HEK293 (cell line): ENCODE measurements at regions not wholly inside any gene's neighbourhood (a gene's known extent, or its start where the extent isn't known, plus 50 kb on each side); places are given as distances from the start of the nearest gene placed in this dataset.

Experiments used
- CTCF ChIP-seq: fragments of 450-650 bp; formaldehyde crosslinking; IDR thresholded peaks from 2 replicates; pipeline ENCODE4 v1.5.1; 2016; ENCODE audit warnings: missing biosample characterization, missing genetic modification characterization
- KLF10 ChIP-seq: fragments of 450-650 bp; IDR thresholded peaks from 2 replicates; pipeline ENCODE4 v1.5.1; 2018; ENCODE audit warnings: missing biosample characterization, mild to moderate bottlenecking, missing genetic modification characterization
- REST ChIP-seq: fragments of 450-650 bp; formaldehyde crosslinking; IDR thresholded peaks from 2 replicates; pipeline ENCODE4 v1.5.1; 2016; ENCODE audit warnings: missing biosample characterization, missing genetic modification characterization
- TRIM28 ChIP-seq: IDR thresholded peaks from 2 replicates; pipeline ENCODE4 v1.6.1; 2011; ENCODE audit warnings: low read length, control low read depth, borderline replicate concordance
- ZBTB11 ChIP-seq: fragments of 450-650 bp; formaldehyde crosslinking; conservative IDR thresholded peaks from 2 replicates; pipeline ENCODE4 v1.5.1; 2016; ENCODE audit warnings: low read depth, missing biosample characterization, missing genetic modification characterization
- ZBTB21 ChIP-seq: fragments of 450-650 bp; formaldehyde crosslinking; IDR thresholded peaks from 2 replicates; pipeline ENCODE4 v1.5.1; 2017; ENCODE audit warnings: missing biosample characterization, missing genetic modification characterization
- ZNF112 ChIP-seq: fragments of 450-650 bp; formaldehyde crosslinking; IDR thresholded peaks from 2 replicates; pipeline ENCODE4 v1.5.0; 2017; ENCODE audit warnings: missing biosample characterization, missing genetic modification characterization
- ZNF423 ChIP-seq: fragments of 450-650 bp; formaldehyde crosslinking; IDR thresholded peaks from 2 replicates; pipeline ENCODE4 v1.5.1; 2016; ENCODE audit warnings: missing biosample characterization, missing genetic modification characterization
- ZNF513 ChIP-seq: fragments of 450-650 bp; IDR thresholded peaks from 2 replicates; pipeline ENCODE4 v1.5.1; 2018; ENCODE audit warnings: missing biosample characterization, missing genetic modification characterization
- ZNF555 ChIP-seq: fragments of 450-650 bp; formaldehyde crosslinking; conservative IDR thresholded peaks from 2 replicates; pipeline ENCODE4 v1.5.1; 2017; ENCODE audit warnings: missing biosample characterization, mild to moderate bottlenecking, missing genetic modification characterization, inconsistent platforms
- ZNF623 ChIP-seq: fragments of 450-650 bp; formaldehyde crosslinking; IDR thresholded peaks from 2 replicates; pipeline ENCODE4 v1.5.1; 2016; ENCODE audit warnings: missing biosample characterization, missing genetic modification characterization
- ZNF747 ChIP-seq: fragments of 450-650 bp; formaldehyde crosslinking; IDR thresholded peaks from 2 replicates; pipeline ENCODE4 v1.5.1; 2016; ENCODE audit warnings: missing biosample characterization, missing genetic modification characterization

GRCh38 chr22:22085702-22086500, 103.3 kb upstream of the TOP3B start:
- TF ChIP-seq ZBTB11 (tag by site-specific recombination), result no peak
- TF ChIP-seq ZNF555 (tag by site-specific recombination), result no peak
- no peak for TF ChIP-seq TRIM28
- TF ChIP-seq CTCF (tag by site-specific recombination), result no peak
- no peak for TF ChIP-seq KLF10 (tag by site-specific recombination)
- no peak for TF ChIP-seq REST (tag by site-specific recombination)
- no peak for TF ChIP-seq ZNF423 (tag by site-specific recombination)
- TF ChIP-seq ZNF747 (tag by site-specific recombination), result no peak
- no peak for TF ChIP-seq ZNF112
- TF ChIP-seq ZBTB21, result no peak
- TF ChIP-seq ZNF513 (tag by site-specific recombination), result no peak
- no peak for TF ChIP-seq ZNF623 (tag by site-specific recombination)
